ENCODE measurements at regions not wholly inside any gene's neighbourhood (a gene's known extent, or its start where the extent isn't known, plus 50 kb on each side); places are given as distances from the start of the nearest gene placed in this dataset.

- DNase-seq (ENCODE audit: low read depth), result no peak
These were observed 496.1 kb upstream of the MYT1L start for GRCh38 chr2:2827046-2827636.

GRCh38 chr2:2826621-2827020 is 495.5 kb upstream of the MYT1L start:
- DNase-seq (ENCODE audit: low read depth), result no peak

GRCh38 chr2:2826209-2826551 is 495.1 kb upstream of the MYT1L start:
- DNase-seq (ENCODE audit: low read depth), result no peak

DNA sequence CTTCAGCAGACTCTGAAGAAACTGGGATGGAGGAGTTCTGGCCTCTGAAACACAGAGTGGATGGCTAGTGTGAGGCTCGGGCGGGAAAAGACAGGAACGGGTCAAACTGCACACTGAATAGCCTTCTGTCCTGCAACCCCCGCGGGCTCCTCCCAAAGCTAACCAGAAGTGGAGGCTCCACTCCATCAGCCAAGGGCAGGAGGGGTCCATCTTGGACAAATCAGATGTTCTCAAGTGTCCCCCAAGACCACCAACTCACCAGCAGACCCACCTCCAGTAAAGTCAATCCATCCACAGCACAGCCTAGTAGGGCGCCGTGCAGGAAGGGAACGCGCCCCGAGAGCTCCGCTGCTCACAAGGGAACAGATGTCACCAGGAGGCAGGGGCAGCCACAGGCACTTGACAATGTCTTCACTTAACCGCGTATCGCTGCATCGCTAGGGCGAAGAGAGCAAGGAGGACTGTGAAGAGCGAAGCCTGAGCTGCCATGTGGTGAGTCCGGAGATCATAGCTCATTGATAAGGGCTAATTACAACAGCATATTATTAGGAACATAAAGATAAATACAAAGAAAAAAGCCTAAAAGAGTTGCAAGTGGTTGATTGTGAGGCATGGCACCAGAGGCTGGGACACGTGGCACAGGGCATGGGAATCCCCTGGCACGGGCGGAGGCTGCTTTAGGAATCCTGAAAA is 494.6 kb upstream of the MYT1L start:
- no peak for DNase-seq (ENCODE audit: low read depth)

DNA sequence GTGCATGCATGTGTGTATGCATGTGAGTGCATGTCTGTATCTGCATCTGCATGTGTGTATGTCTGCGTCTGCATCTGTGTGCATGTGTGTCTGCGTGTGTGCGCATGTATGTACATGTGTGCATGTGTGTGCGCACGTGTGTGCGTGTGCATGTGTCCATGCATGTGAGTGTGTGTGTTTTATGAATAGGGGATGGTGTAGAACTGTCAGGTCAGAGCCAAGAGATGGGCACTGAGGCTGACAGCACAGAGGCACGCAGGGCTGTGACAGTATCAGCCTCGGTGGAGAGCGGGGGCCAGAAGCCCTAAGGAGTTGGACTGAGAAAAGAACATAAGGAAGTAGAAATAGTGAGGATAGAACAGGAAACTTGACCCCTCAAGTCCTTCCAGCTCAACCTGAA is 494.0 kb upstream of the MYT1L start:
- no peak for DNase-seq (ENCODE audit: low read depth)

GRCh38 chr2:2824588-2824987 is 493.5 kb upstream of the MYT1L start:
- no peak for DNase-seq (ENCODE audit: low read depth)

DNA sequence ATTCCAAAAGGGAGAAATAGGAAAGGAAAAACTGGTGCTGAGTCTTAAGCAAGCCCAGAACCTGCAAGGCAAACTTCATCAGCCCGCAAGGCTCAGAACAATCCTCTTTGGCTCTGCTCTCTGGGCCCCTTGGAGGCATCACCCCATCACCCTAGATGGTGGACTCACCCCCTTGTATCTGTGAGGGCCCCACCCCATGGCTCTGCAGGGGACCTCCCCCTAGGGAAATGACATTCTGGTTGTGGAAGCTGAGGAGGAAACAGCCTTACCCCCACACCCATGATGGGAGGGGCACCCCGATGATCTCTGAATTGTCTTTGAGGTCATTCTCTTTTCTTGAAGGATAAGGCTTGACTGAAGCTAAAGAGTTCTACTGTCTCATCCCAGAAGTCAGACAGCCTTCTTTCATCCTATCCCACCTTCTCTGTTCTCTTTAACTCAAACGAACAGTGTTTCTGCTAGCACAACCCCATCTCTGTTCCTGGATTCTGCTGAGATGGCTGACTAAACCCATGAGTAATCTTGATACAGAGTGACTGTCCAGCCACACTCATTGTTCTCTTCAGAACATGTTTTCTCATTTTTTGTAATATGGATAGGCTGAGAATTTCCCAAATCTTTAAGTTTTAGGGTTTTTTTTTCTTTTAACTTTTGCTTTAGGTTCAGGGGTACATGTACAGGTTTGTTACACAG is 492.1 kb upstream of the MYT1L start:
- DNase-seq (ENCODE audit: low read depth), result no peak

DNA sequence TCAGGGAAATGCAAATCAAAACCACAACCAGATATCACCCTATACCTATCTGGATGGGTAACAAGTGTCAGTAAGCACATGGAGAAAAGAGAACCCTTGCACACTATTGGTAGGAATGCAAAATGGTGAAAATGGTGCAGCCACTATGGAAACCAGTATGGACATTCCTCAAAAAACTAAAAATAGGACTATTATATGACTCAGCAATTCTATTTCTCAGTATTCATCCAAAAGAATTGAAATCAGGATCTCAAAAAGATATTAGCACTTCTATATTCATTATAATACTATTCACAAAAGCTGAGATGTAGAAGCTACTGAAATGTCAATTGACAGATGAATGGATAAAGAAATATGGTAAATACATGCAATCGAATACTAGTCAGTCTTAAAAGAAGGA is 491.1 kb upstream of the MYT1L start:
- DNase-seq (ENCODE audit: low read depth), result no peak

GRCh38 chr2:2812648-2813047 is 481.6 kb upstream of the MYT1L start:
- DNase-seq (ENCODE audit: low read depth), result no peak

DNA sequence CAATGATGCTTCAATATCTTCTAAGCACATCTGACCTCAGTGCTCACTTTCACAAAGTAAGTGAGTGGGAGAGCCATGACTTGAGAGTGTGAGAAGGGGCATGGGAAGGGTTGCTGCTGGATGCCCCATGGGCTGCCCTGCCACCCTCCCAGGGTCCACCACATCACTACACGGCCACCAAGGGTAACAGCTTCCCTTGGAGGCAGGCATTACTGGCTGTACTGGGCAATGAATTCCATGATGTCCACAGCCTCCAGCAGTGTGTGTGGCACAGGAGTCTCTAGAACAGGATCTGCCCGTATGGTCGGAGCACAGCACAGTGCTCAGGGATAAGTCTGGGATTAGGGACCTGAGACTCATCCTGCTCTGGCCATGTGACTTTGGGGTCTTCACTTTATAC is 481.0 kb upstream of the MYT1L start:
- DNase-seq (ENCODE audit: low read depth), result no peak

GRCh38 chr2:2810504-2810903 is 479.4 kb upstream of the MYT1L start:
- no peak for DNase-seq (ENCODE audit: low read depth)

DNA sequence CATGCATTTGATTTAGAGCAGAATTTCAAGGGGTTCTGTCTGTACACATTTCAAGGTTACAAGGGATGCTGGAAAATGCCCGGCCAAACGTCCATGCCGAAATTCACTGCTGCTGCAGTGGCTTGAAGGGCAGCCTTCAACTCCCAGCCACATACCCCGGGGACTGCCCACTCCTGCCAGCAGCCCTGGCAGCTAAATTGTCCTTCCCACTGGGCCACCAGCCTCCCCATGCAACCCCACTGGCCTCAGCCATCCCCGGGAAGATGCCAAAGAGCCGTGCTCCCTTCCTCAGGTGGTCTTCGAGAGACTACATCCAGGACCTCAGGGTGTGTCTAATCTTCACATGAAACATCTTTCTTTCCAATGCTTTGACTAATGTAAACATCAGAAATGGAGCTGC is 478.7 kb upstream of the MYT1L start:
- DNase-seq (ENCODE audit: low read depth), result no peak

DNA sequence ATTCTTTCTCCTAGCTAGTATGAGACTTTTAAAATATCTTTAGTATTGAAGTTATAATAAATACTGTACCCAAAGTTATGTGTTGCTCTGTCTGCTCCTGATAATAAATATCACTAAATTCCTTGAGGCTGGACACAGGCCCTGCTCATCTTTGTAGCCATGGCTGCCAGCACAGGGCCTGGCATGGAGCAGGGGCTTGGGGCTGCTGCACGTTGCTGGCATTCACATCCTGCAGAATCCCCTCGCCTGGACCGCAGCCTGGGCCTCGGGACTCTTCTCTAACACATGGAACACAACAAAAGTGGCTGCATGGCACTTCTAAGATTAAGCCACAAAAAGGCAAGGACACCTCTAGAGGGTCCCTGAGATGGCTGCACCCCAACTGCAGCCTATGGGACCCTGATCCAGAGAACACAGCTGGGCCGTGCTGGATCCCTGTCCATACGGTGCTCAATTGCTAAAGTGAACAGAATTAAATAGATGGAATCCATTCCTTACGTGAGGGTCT is 477.5 kb upstream of the MYT1L start:
- no peak for DNase-seq (ENCODE audit: low read depth)

DNA sequence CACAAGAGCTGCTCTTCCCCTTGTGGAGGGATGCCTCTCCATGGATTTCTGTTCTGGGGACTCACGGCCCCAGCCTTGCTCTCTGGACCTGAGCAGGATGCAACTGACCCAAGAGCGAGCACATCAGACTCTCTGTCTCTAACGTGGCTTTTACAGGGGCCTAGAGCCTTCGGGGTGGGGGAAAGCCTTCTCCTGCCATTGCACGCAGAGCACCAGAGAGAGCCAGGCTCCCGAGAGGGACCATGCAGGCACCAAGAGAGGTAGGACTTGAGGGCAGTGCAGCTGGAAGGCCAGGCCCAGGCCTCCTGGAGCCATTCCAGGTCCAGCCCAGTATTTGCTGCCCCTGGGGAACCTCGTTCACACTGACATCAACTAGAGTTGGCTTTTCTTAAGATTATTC is 475.6 kb upstream of the MYT1L start:
- no peak for DNase-seq (ENCODE audit: low read depth)

GRCh38 chr2:2805263-2805662 is 474.2 kb upstream of the MYT1L start:
- no peak for DNase-seq (ENCODE audit: low read depth)

DNA sequence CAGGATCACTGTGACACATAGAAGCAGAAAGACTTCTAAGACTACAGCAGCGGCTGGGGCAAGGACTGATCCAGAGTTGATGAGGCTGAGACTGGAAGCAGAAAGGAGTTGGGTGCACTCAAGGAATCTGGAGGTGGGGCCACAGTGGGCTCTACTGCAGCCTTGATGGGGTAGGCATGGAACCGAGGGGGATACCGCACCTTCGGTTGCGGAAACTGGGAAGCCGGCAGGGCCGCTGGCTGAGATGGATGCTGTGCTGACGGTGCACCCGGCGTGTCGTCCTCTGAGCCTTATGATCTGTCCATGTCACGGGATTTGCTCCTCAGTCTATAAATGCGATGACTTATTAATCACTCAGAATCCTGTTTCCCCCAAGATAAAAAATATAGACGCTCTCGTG is 473.5 kb upstream of the MYT1L start:
- DNase-seq (ENCODE audit: low read depth), result no peak

- DNase-seq (ENCODE audit: low read depth), result no peak
These were observed 470.4 kb upstream of the MYT1L start for GRCh38 chr2:2801458-2801857.

- no peak for DNase-seq (ENCODE audit: low read depth)
These were observed 469.6 kb upstream of the MYT1L start for GRCh38 chr2:2800697-2801096.

DNA sequence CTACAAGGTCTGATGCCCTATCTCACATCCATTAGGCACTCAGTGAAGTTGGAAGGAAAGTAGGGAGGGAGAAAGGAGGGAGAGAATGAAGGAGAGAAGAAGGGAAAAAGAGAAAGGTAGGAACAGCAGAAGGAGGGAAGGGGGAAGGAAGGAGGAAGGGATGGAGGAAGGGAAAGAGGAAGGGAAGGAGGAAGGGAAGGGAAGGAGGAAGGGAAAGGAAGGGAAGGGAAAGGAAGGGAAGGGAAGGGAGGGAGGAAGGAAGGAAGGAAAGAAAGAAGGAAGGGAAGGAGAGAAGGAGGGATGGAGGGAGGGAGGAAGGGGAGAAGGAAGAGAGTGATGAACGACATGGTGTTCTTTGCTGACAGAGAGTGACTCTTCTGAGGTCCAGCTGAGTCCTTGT is 468.9 kb upstream of the MYT1L start:
- DNase-seq (ENCODE audit: low read depth), result no peak

DNA sequence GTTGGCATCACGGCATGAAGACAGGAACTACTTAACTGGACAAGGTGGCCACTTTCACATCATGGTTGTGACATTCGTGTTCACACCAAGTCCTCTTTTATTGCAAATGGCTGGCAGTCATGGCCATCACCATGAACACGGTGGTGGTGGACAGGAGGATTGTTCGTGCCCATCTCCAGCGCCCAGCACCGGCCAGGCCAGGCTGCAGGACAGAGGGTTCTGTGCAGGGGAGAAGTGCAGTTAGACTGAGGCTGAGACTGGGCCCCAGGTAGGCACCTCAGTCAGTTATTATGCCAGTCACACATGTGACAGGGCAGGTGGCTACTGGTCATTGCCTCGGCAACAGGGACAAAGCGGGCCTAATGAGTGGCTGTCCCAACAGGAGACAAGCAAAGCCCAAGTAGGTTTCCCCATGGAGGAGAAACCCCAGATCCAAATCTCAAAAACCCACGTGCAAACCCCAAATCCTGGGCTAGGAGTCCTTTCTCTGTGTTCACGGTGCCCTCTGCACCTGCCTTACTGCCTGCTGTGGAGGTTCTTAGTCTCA is 468.1 kb upstream of the MYT1L start:
- DNase-seq (ENCODE audit: low read depth), result no peak

DNA sequence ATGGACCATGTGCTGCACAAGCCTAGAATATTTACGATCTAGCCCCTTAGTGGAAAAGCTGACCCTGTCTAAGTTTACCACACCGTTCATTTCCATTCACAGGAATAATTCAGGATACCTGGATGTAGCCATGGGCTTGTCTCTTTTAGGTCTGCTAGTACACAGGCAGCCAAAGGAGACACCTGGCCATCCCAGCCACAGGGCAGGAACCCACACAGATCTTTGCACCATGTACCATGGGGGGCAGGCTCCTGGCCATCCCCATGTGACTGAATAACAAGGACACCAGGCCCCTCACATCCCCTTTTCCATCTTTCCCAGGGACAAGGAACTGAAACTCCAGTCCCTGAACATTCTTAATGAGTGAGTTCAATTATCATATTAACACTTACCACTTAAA is 467.3 kb upstream of the MYT1L start:
- no peak for DNase-seq (ENCODE audit: low read depth)

DNA sequence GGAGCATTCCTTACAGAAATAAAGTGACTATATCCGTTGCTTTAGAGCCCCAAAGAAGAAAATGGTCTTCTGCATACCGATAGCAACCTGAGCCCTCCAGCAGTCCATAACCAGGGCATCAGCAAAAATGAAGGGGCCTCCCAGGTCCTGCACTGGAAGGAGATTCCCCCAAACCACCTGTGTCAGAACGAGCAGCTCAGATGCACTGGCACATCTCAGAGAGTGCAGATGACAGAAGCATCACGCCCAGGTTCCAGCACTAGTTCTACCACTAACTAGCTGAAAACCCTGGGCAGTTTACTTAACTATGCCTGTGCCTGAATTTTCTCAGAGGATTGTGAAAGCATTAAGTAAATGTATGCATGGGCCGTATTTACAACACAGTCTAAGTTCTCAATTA is 466.7 kb upstream of the MYT1L start:
- DNase-seq (ENCODE audit: low read depth), result no peak

DNA sequence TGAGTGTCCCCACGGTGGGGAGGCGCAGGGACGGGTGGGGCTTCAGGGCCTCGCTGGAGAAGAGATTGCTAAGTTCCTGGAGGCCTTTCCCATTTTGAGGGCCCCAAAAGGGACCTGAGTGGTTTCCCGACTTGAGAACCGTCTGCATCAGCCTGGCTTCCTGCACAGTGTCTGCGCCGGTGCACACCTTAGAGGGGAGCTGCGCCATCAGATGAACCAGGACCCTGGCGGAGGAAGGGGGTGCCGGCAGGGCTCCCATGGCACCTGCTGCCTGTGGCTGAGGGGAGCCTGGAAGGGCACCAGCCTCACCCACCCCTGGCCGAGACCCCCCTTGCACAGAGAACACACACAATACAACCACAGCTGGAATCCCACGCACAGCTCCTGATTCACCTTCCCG is 465.1 kb upstream of the MYT1L start:
- no peak for DNase-seq (ENCODE audit: low read depth)
